HG03108 (cell line): ENCODE measurements at regions not wholly inside any gene's neighbourhood (a gene's known extent, or its start where the extent isn't known, plus 50 kb on each side); places are given as distances from the start of the nearest gene placed in this dataset.
"Not testable (repeated sequence)": the region's sequence is repeated elsewhere in the genome, so short reads cannot be mapped to it uniquely, and the experiment has no call there.

Source experiments
- ATAC-seq: cut with Tn5 transposase; IDR thresholded peaks from one replicate; pipeline ENCODE4 v1.9.1; 2021; ENCODE audit warnings: moderate library complexity; ENCODE audit not compliant: unreplicated experiment

GRCh38 chr5:159571501-159572244 is 241.4 kb upstream of the IL12B start:
- no peak for ATAC-seq

GRCh38 chr5:159576902-159577301 is 246.6 kb upstream of the IL12B start:
- ATAC-seq: no peak

GRCh38 chr5:159581502-159582249 is 251.4 kb upstream of the IL12B start:
- ATAC-seq: no peak

- ATAC-seq: no peak
Observed at GRCh38 chr5:159582756-159583541, 252.7 kb upstream of the IL12B start.

GRCh38 chr5:159586921-159587320 is 256.6 kb upstream of the IL12B start:
- ATAC-seq: no peak

GRCh38 chr5:159588941-159589340 is 258.7 kb upstream of the IL12B start:
- no peak for ATAC-seq

- no peak for ATAC-seq
Observed at GRCh38 chr5:159593518-159594073, 263.3 kb upstream of the IL12B start.

- ATAC-seq: not testable (repeated sequence)
Observed at GRCh38 chr5:159595561-159595960, 265.3 kb upstream of the IL12B start.

GRCh38 chr5:159601216-159601615 is 270.9 kb upstream of the IL12B start:
- no peak for ATAC-seq

- no peak for ATAC-seq
Observed at GRCh38 chr5:159602434-159602833, 272.1 kb upstream of the IL12B start.

GRCh38 chr5:159605585-159605984 is 275.3 kb upstream of the IL12B start:
- ATAC-seq: no peak

- no peak for ATAC-seq
Observed at GRCh38 chr5:159609359-159609758, 279.1 kb upstream of the IL12B start.

- no peak for ATAC-seq
Observed at GRCh38 chr5:159610966-159611579, 280.8 kb upstream of the IL12B start.

GRCh38 chr5:159616952-159617351 is 286.7 kb upstream of the IL12B start:
- ATAC-seq: no peak

- no peak for ATAC-seq
Observed at GRCh38 chr5:159619826-159620225, 289.5 kb upstream of the IL12B start.

GRCh38 chr5:159620853-159621540 is 290.7 kb upstream of the IL12B start:
- no peak for ATAC-seq

GRCh38 chr5:159628703-159629102 is 287.6 kb upstream of the ADRA1B start:
- ATAC-seq: no peak

GRCh38 chr5:159629158-159629557 is 287.1 kb upstream of the ADRA1B start:
- no peak for ATAC-seq

GRCh38 chr5:159630545-159630944 is 285.7 kb upstream of the ADRA1B start:
- ATAC-seq: no peak

- ATAC-seq: no peak
Observed at GRCh38 chr5:159631001-159631400, 285.3 kb upstream of the ADRA1B start.
